Breast epithelium (tissue), 4 donors: ENCODE measurements at regions not wholly inside any gene's neighbourhood (a gene's known extent, or its start where the extent isn't known, plus 50 kb on each side); places are given as distances from the start of the nearest gene placed in this dataset.

Source experiments
- DNase-seq, 2 donors: peaks; one replicate each; pipeline ENCODE4 v3.0.0-alpha.2; 2019; ENCODE audit warnings: low spot score in 2 of 2
- H3K27ac ChIP-seq, 2 donors: fragments of 200-600 bp; sonication (generic) in 1 of 2; one replicate each; pipeline ENCODE4 v1.5.1; 2016 to 2019; ENCODE audit warnings: mild to moderate bottlenecking in 1 of 2
- H3K27me3 ChIP-seq, 2 donors: fragments of 200-600 bp; sonication (generic) in 1 of 2; one replicate each; pipeline versions ENCODE4 v1.5.1 to v1.6.0; 2017 to 2019; ENCODE audit warnings: control low read depth in 1 of 2, mild to moderate bottlenecking in 1 of 2
- H3K36me3 ChIP-seq: fragments of 200-600 bp; one replicate; pipeline ENCODE4 v1.5.1; 2019
- H3K4me1 ChIP-seq, 2 donors: fragments of 200-600 bp; sonication (generic); one replicate each; pipeline ENCODE4 v1.5.1; 2016 to 2019; ENCODE audit warnings: control low read depth in 1 of 2
- H3K4me3 ChIP-seq, 3 donors: fragments of 200-600 bp; sonication (generic); 1 replicate in 2 of 3; 2 replicates in 1 of 3; pipeline ENCODE4 v1.5.1; 2016 to 2019; ENCODE audit warnings: mild to moderate bottlenecking in 3 of 3, moderate library complexity in 2 of 3
- H3K9me3 ChIP-seq, 2 donors: fragments of 200-600 bp; sonication (generic) in 1 of 2; one replicate each; pipeline ENCODE4 v1.5.1; 2016 to 2019; ENCODE audit warnings: control low read depth in 1 of 2
- CTCF ChIP-seq, 3 donors: fragments of 450-650 bp; IDR thresholded peaks; one replicate each; pipeline ENCODE4 v1.5.1; 2016 to 2017; ENCODE audit warnings: antibody characterized with exemption in 3 of 3, mild to moderate bottlenecking in 3 of 3, moderate library complexity in 3 of 3
- POLR2A ChIP-seq: fragments of 450-650 bp; IDR thresholded peaks from one replicate; pipeline ENCODE4 v1.6.1; 2016; ENCODE audit warnings: antibody characterized with exemption, mild to moderate bottlenecking, moderate library complexity
- POLR2AphosphoS5 ChIP-seq, 3 donors: sonication (generic); formaldehyde crosslinking; IDR thresholded peaks; one replicate each; pipeline ENCODE4 v1.6.1; 2017; ENCODE audit warnings: antibody characterized with exemption in 3 of 3
- intact Hi-C: fragments of 100-400 bp; cut with DNase I; formaldehyde crosslinking; loops from one replicate; pipeline ENCODE4 v1.15.1; 2023; ENCODE audit warnings: low total_unique reads

- intact Hi-C loops, result loop anchor here (10.0 kb wide), 1 partner anchor 1786 kb away; no protein-coding TSS in a partner anchor
- Histone ChIP-seq H3K4me3 (no peak overlapping the region), H3K4me1 (no peaks in the 10 kb centered on the region), H3K27ac (no peak overlapping the region), H3K36me3 (no peaks in the 10 kb centered on the region), H3K27me3 (no peaks in the 10 kb centered on the region), H3K9me3 (no peaks in the 10 kb centered on the region)
- TF ChIP-seq CTCF (IDR thresholded peaks at IDR 0.05) (no peak), POLR2A (no peak), POLR2AphosphoS5 (IDR thresholded peaks at IDR 0.05) (no peak)
- no peak for DNase-seq
These were observed 271.8 kb downstream of the HLX start for GRCh38 chr1:221150996-221151395.

DNA sequence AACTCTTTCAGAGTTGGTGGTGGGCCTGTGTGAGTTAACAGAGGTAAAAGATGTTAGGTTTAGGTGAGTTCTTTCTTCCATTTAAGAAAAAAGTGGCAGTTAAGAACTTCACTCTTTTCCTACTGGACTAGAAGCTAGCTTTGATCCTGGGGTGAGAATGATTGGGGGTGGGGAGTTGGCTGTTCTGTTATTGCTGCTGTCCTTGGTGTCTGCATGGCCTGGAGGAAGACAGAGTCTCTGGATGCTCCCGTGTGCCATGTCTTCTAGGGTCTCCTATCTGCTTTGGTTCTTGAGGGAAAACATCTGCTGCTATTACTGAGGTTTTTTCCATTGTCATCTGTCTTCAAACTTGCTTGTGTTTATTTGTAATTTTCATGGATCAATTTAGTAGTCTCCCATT lies 275.7 kb downstream of the HLX start:
- DNase-seq, result no peak
- Histone ChIP-seq H3K27ac (no peak overlapping the region), H3K9me3 (no peaks in the 10 kb centered on the region), H3K4me1 (no peaks in the 10 kb centered on the region), H3K36me3 (no peaks in the 10 kb centered on the region), H3K4me3 (no peak overlapping the region), H3K27me3 (no peaks in the 10 kb centered on the region)
- no peak for TF ChIP-seq CTCF (IDR thresholded peaks at IDR 0.05)
- TF ChIP-seq POLR2A, result no peak
- TF ChIP-seq POLR2AphosphoS5 (IDR thresholded peaks at IDR 0.05), result no peak
- intact Hi-C loops, result loop anchor here (10.0 kb wide), 1 partner anchor 1790 kb away; no protein-coding TSS in a partner anchor

GRCh38 chr1:221157026-221157761 lies 278.0 kb downstream of the HLX start:
- TF ChIP-seq POLR2A (no peak), POLR2AphosphoS5 (IDR thresholded peaks at IDR 0.05) (no peak), CTCF (IDR thresholded peaks at IDR 0.05) (no peak)
- H3K9me3 ChIP-seq, result no peaks in the 10 kb centered on the region
- H3K27ac ChIP-seq, result no peak overlapping the region
- H3K27me3 ChIP-seq, result no peaks in the 10 kb centered on the region
- H3K36me3 ChIP-seq, result no peaks in the 10 kb centered on the region
- no peaks in the 10 kb centered on the region for H3K4me1 ChIP-seq
- intact Hi-C loops, result loop anchor here (10.0 kb wide), 1 partner anchor 1792 kb away; no protein-coding TSS in a partner anchor
- H3K4me3 ChIP-seq, result no peak overlapping the region
- no peak for DNase-seq

DNA sequence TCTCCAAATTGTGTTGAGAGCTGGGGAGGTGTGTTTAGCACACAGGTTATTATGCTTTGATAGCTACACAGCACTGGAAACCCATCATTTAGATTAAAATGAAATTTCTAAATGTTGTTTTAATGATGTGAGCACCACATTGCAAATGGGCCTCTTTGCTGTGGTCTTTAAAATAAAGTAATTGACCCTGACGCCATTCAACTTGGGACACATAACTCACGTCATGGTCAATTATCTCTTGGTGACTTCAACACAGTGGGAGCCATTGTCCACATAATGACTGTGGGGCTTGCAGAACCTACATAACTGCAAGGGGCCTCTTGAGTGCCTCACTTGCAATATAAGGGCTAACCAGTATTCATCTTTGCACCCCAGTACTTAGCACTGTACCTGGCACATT lies 280.4 kb downstream of the HLX start:
- Histone ChIP-seq H3K36me3 (no peaks in the 10 kb centered on the region), H3K27me3 (no peaks in the 10 kb centered on the region), H3K4me1 (no peaks in the 10 kb centered on the region), H3K4me3 (no peak overlapping the region), H3K27ac (no peak overlapping the region), H3K9me3 (no peaks in the 10 kb centered on the region)
- DNase-seq, result no peak
- intact Hi-C loops, result loop anchor here (10.0 kb wide), 1 partner anchor 1795 kb away; no protein-coding TSS in a partner anchor
- TF ChIP-seq CTCF (IDR thresholded peaks at IDR 0.05) (no peak), POLR2A (no peak), POLR2AphosphoS5 (IDR thresholded peaks at IDR 0.05) (no peak)

GRCh38 chr1:221161571-221162041 lies 282.4 kb downstream of the HLX start:
- no peak for DNase-seq
- intact Hi-C loops, result no loop called here
- no peaks in the 10 kb centered on the region for H3K36me3 ChIP-seq
- TF ChIP-seq POLR2A, result no peak
- TF ChIP-seq POLR2AphosphoS5 (IDR thresholded peaks at IDR 0.05), result no peak
- TF ChIP-seq CTCF (IDR thresholded peaks at IDR 0.05), result no peak
- H3K9me3 ChIP-seq, result no peaks in the 10 kb centered on the region
- no peak overlapping the region for H3K4me3 ChIP-seq
- no peaks in the 10 kb centered on the region for H3K27me3 ChIP-seq
- no peaks in the 10 kb centered on the region for H3K4me1 ChIP-seq
- no peak overlapping the region for H3K27ac ChIP-seq
